ENCODE measurements at regions not wholly inside any gene's neighbourhood (a gene's known extent, or its start where the extent isn't known, plus 50 kb on each side); places are given as distances from the start of the nearest gene placed in this dataset.
"Not testable (repeated sequence)": the region's sequence is repeated elsewhere in the genome, so short reads cannot be mapped to it uniquely, and the experiment has no call there.

- not testable (repeated sequence) for DNase-seq (ENCODE audit: low read depth in 2 of 2, low spot score in 1 of 2)
Observed at GRCh38 chr12:68540768-68541167, 69.9 kb upstream of the RAP1B start.

- not testable (repeated sequence) for DNase-seq (ENCODE audit: low read depth in 2 of 2, low spot score in 1 of 2)
Observed at GRCh38 chr12:68547318-68547717, 63.4 kb upstream of the RAP1B start.

GRCh38 chr12:68552605-68553195 lies 58.0 kb upstream of the RAP1B start:
- DNase-seq (ENCODE audit: low read depth in 2 of 2, low spot score in 1 of 2): not testable (repeated sequence)

GRCh38 chr12:68557011-68557730 lies 53.5 kb upstream of the RAP1B start:
- no peak for DNase-seq (ENCODE audit: low read depth in 2 of 2, low spot score in 1 of 2)

DNA sequence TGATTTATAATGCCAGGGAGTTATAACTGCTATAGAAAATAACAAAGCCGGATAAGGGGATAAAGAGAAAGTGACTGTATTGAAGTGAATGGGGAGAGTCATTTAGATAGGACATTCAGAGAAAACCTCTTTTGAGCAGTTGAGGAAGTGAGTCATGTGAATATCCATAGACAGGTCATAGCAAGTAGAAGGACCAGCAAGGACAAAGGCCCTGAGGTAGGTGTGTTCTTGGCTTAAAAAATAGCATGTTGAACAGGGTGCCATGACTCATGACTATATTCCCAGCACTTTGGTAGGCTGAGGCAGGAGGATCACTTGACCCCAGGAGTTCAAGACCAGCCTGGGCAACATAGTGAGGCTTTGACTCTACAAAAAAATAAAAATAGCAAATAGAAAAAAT lies 51.5 kb upstream of the RAP1B start:
- DNase-seq (ENCODE audit: low read depth in 2 of 2, low spot score in 1 of 2): no peak

DNA sequence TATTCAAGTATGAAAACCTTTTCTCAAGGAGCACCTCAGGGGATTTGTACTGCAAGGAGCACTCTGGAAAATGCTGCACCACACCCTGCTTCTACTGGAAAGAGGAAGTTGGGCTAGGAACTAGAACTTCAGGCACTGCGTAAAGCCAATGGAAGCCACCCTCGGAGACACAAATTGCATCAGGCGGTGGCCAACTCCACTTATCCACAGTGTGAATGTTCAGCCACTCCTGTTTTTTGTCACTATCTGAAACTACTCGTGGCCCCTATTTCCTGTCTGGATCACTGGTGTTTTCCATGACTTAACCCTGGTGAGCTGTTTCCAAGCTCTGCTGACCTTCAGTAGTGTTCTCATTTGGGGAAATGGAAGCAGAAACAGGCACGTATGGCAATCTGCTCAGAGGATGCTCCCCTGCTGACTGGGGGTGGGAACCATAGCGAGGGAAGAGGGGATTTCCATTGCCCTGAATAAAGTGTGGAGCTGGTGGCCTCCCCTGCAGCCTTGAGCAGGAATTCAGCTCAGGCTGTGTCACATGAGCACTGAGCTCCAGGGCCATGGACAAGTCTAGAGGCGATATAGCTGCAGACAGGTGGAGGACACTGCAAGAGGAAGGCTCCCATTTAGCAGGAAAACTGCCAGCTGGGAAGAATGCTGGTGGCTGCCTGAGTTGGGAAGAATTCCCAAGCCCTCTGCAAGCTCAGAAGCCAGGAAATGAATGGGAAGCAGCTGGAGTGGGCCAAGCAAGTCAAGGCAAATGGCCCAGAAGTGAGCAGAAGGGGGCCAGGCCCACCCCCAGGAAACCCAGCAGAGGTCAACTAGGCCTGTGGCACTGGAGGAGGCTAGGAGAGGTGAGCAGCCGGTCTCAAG lies 50.5 kb upstream of the RAP1B start:
- no peak for DNase-seq (ENCODE audit: low read depth in 2 of 2, low spot score in 1 of 2)

DNA sequence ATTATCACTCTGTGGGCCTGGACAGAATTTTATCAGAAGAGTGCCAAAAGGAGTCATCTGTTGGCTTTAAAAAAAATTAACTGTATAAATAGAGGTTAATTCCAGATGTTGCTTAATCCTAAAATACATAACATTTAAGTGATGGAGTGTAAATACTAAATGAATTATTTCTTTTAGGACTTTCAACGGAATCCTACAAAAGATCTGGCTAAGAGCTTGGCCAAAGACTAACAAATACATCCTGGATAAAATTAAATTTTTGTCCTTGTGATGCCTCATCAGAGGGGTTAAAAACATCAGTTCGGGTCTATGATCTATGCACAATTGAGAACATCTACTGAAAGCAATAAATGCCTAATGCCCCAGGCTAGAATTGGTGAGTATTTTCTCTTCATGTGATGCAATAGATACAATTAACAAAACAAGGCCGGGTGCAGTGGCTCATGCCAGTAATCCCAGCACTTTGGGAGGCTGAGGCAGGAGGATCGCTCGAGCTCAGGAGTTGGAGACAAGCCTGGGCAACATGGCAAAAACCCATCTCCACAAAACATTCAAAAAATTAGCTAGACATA lies 49.8 kb upstream of the RAP1B start:
- DNase-seq (ENCODE audit: low read depth in 2 of 2, low spot score in 1 of 2): no peak

Measured in stimulated activated CD8-positive, alpha-beta memory T cell treated with anti-CD3 and anti-CD28 coated beads, Interleukin-4, amount 100 ng/mL, for 4 hours (primary cell).